DMS53 treated with DMSO at 0.1 percent for 48 hours (cell line): ENCODE measurements at regions not wholly inside any gene's neighbourhood (a gene's known extent, or its start where the extent isn't known, plus 50 kb on each side); places are given as distances from the start of the nearest gene placed in this dataset.

Experiments used
- DNase-seq: peaks from one replicate; lab custom pipeline; 2025; ENCODE audit not compliant: unreplicated experiment; lab: John Stamatoyannopoulos, UW

DNA sequence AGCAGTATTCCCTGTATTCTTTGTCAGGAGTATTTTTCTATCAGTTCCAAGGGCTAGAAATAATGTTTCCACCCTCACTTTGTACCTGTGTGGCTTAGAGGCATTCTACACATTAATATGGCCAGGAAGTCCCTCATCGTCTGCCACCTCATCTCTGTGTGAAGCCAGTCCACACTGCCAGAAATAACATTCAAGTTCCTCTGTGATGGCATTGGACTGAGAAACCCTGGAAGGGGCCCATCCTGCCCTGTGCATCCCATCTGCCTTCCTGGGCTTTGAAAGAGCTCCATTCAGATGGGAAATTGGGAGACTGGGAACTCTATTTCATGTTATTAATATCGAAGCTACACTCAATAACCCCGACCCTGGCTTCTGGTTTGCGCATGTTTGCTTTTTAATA lies 497.2 kb upstream of the CDH5 start:
- no peak for DNase-seq

DNA sequence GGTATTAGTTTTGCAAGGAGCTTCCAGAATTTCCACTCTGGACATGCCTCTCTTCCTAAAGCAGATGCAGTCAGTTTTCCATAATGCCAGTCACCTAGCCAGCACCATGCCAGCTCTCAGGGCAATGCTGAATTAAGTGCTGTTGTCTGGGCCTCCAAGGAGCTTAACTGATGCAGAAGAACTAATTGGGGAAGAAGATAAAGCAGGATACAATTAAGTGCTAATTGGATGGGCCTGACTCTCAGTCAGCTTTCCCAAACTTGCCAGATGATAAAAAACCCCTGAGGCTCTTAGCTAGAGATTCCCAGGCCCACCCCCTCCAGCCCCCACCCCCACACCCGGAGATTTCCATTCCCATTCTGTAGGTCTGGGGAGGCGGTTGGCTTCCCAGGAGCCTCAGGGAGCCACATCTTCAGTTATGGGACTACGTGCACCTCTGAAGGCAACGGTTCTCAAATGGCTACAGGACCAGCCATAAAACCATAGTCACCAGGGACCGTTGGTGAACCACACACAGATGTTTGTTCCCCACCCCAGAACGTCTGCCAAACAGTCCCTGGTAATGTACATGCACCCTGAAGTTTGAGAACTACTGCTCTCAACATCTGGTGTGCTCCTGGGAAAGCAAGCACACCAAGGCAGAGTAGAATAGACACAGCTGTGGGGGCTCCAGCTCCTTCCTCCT lies 499.1 kb upstream of the CDH5 start:
- DNase-seq, result no peak

DNA sequence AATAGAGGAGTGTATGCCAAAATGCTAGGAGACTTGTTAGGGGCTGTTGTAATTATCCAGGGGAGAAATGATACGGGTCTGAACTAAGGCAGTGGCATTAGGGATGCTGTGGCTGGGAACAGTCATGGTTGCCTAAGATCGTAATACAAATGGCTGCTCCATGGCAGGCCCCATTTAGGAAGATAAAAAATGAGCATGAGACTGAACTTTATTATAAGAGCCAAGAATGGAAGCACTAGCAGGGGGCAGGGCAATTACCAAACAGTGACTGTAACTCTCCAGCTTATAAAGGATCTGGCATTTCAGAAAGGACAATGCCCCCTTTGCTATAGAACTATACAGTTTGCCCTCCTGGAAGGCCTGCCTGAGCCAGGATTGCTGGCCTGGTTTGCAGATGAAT lies 503.3 kb upstream of the CDH5 start:
- no peak for DNase-seq

DNA sequence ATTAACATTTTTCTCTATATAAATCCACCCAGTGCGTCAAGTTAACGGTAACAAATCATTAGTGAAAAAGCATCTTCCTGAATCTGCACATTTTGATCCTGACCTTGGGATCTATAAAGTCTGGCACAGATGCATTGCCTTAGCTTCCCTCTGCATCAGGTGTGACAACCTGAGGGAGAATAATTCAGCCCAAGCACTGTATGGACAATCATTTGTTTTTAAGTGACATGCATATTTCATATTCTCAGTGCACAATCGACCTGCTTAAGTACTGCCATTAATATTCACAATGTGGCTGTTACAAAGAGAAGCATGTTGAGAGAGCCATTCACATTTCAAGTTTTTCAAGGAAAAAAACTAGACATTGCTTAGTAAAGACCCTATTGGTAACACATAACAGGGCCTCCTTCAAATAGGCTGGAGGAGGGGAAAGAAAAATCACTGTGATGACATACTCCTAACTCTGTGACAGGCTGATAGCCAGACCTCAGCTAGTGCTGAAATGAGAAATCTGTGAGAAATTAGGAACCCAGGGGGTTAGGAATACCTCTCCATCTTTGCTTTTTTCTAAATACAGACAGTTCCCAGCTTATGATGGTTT lies 505.3 kb upstream of the CDH5 start:
- no peak for DNase-seq

GRCh38 chr16:65855171-65856145 lies 511.0 kb upstream of the CDH5 start:
- DNase-seq, result no peak

DNA sequence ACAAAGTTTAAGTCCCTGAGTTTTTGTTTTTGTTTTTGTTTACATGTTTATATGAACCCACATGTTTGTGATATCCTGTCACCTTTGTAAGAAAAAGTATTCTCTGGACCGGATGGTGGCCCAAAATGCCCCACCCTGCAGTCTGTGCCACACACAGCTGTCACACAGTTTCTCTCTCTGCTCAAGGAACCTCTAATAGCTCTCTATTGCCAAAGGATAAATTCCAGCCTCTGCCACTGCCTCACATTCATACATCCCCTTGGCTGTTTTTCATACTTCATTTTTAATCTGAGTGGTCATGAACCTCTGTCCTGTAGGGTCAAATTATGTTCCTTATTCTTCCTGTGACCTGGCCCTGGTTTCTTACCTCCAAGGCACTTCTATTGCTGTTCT lies 520.3 kb upstream of the CDH5 start:
- no peak for DNase-seq

DNA sequence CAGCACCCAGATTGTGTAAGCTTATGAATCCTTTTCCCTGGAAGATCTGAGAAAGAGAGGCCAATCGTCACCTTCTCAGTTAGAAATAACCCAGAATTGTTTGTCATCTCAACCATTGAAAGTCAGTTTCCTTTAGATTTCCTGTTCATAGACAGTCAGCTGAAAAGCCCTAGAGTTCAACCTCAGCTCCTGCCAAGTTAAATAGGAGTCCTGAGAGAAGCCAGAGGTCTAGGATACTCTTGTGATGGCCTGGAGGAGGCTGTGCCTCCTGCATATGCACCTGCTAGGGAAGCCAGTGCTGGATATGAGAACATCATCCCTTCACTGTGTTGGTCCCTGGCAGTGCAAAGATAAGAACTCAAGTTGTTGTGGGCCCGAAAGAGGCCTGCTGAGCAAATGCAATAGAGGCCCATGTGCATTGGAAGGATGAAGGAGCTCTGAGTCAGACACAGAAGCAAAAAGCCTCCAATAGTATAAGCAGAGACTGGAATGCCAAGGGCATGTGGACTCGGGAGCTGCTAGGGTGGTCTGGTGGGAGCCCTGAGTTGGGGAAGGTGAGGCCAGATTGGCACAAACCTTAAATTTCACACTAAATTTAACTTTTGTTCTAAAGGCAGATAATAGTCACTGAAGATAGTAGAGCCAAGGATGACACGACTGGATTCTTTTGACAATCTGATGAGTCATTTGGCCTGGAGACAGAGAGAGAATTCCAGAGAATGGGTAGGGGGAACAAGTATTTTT lies 520.9 kb upstream of the CDH5 start:
- no peak for DNase-seq

GRCh38 chr16:65843941-65844340 lies 522.5 kb upstream of the CDH5 start:
- DNase-seq, result no peak

DNA sequence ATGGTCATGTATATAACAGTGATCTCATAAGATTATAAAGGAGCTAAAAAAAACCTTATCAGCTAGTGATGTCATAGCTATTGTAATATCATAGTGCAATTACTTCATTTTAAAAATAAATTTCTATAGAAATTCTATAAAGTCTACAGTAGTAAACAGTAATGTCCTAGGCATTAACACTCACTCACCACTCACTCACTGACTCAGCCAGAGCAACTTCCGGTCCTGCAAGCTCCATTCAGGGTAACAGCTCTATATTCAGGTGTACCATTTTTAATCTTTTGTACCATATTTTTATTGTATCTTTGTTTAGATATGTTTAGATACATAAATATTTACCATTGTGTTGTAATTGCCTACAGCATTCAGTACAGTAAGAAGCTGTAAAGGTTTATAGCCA lies 524.4 kb upstream of the CDH5 start:
- DNase-seq, result no peak

GRCh38 chr16:65838001-65838400 lies 528.5 kb upstream of the CDH5 start:
- no peak for DNase-seq

- DNase-seq, result no peak
Observed at GRCh38 chr16:65837464-65837863, 529.0 kb upstream of the CDH5 start.

GRCh38 chr16:65834688-65835087 lies 531.8 kb upstream of the CDH5 start:
- no peak for DNase-seq

GRCh38 chr16:65833171-65833871 lies 533.2 kb upstream of the CDH5 start:
- DNase-seq, result no peak

DNA sequence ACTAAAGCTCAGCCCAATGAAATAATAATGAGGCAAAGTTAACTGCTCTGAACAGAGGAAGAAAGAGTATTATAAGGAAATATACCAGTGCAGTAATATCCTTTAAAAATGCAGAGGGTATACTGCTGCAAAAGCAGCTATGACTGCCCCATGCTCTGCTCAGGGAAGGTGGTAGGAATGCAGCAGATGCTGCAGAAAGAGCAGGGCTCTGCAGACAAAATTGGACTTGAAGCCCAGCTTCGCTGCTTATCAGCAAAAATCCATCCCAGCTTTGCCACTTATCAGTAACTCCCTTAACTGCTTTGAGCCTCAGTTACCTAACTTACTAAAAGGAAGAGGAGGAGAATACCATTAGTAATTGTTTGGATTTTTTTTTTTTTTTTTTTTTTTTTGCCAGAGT lies 533.8 kb upstream of the CDH5 start:
- DNase-seq, result no peak

- DNase-seq, result no peak
Observed at GRCh38 chr16:65831903-65832666, 534.4 kb upstream of the CDH5 start.

DNA sequence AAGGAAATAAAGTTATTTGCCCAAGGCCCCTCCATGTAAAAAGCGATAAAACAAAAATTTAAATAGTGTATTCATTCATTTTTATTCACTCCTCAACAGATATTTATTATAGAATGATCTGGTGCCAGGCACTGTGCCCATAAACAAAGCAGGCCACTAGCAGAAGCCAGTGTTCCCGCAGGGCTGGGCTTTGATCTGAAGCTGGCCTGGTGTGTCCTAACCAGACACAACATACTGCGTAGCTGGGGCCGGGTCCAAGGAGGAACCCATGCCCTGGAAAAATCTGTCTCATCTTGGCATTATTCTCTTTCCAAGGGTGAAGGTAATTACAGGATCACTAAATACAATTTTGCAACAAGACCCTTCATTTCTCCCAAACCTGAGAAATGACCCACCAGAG lies 537.4 kb upstream of the CDH5 start:
- DNase-seq, result no peak

DNA sequence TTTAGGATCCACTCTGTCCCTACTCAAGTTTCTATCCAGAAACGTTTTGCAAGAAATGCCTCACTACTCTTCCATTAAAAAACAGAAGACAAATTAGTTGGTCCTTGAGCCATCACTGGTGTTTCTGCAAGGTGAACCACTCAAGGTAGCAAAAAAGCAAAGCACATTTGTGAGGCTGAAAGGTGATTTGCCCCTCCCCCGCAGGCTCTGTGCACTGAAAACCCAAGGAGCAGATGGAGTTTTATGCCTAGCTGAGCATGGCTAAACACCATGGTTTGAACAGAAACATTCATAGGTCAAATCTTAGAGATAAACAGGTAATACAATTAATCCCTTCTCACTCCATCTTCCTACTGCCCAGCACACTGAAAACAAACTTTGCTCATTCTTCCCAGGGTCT lies 538.2 kb upstream of the CDH5 start:
- no peak for DNase-seq

DNA sequence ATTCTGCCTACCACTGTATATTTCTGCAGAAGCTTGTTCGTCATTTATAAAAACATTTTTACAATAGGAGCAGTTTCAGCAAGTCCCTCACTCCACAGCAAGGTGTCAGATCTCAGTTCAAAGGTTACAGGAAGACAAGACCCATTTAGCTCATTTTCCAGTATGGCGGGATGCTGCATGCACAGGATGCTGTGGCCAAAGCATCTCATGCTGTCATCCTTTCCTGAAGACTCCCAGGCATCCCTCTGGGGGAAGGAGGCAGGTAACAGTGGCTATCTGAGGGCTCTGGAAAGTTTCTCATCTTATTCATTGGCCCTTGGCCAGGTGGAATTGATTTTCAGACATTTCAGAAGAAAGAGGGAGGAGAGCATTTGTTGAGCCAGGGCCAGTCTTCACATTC lies 539.3 kb upstream of the CDH5 start:
- DNase-seq, result no peak

DNA sequence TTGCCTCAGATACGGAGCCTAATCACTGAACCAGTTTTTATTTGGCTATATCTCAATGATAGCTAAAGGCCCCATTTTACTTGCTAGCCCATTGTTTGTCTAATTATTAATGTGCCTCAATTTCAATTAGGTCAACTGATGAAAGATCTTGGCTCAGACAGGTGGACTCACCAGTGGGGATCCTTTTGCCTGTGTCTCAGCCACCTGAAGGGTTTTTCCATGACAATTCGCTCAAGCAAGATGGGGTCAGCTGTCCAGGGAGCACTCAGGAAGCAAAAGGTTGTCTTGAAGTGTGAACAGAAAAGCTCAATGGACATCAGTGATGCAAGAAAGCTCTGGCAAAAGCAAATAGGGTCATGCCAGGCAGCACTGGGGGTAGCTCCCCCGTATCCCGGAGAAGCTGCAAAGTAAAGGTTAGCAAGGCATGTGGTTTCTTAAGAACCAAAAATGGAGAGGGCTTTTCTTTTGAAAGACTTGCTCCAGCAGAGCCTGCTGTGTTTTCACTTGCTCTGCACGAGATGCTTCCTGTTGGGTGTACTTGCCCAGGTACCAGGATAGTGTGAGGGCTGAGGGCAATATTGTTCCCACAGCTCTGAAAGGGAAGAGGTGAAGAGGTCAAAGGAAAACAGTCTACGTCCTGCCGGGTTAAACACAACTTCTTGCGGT lies 541.2 kb upstream of the CDH5 start:
- DNase-seq, result no peak
